Caco-2 (cell line): ENCODE measurements at regions not wholly inside any gene's neighbourhood (a gene's known extent, or its start where the extent isn't known, plus 50 kb on each side); places are given as distances from the start of the nearest gene placed in this dataset.

Source experiments
- BruUV-seq: library from RNA; stranded (reverse); fragments of 400-500 nt; replicated peaks from 2 replicates; lab custom pipeline; 2021; lab: Mats Ljungman, UMichigan
- CTCF ChIA-PET: fragments of 300-600 bp; sonication (Branson Sonifier 250); formaldehyde crosslinking; loops from one replicate; lab custom pipeline; 2022; ENCODE audit warnings: antibody characterized with exemption; lab: Charles Lee
- POLR2A ChIA-PET: fragments of 300-600 bp; sonication (Branson Sonifier 250); formaldehyde crosslinking; loops from one replicate; lab custom pipeline; 2022; ENCODE audit warnings: antibody characterized with exemption; lab: Charles Lee
- DNase-seq, 2 experiments: peaks; one replicate each; pipeline versions ENCODE4 v3.0.0 to v3.0.0-alpha.2; 2020 to 2022
- H3K27me3 ChIP-seq: replicated peaks from 2 replicates; pipeline ENCODE4 v1.6.0; 2011; ENCODE audit warnings: low read length; ENCODE audit not compliant: control insufficient read depth, insufficient read depth
- H3K36me3 ChIP-seq: 2 replicates; pipeline ENCODE4 v1.5.1; 2011; ENCODE audit warnings: low read length; ENCODE audit not compliant: control insufficient read depth, insufficient read depth
- H3K4me1 ChIP-seq: fragments of 250-450 bp; sonication (Bioruptor Pico); 2 replicates; pipeline ENCODE4 v1.5.1; 2020; ENCODE audit warnings: mild to moderate bottlenecking
- H3K4me3 ChIP-seq: 2 replicates; pipeline ENCODE4 v1.5.1; 2011; ENCODE audit warnings: low read depth, mild to moderate bottlenecking, control low read depth, low read length
- H3K9me3 ChIP-seq: fragments of 250-450 bp; sonication (Bioruptor Pico); 2 replicates; pipeline ENCODE4 v1.5.1; 2020; ENCODE audit warnings: mild to moderate bottlenecking, moderate library complexity
- H3K27ac Mint-ChIP-seq: one replicate; pipeline ENCODE4 v1.8.0; 2022; ENCODE audit warnings: mixed read lengths; ENCODE audit not compliant: unreplicated experiment
- H3K27me3 Mint-ChIP-seq: one replicate; pipeline ENCODE4 v1.8.0; 2022; ENCODE audit warnings: mixed read lengths; ENCODE audit not compliant: insufficient read depth, unreplicated experiment
- H3K36me3 Mint-ChIP-seq: one replicate; pipeline ENCODE4 v1.8.0; 2022; ENCODE audit warnings: mild to moderate bottlenecking, mixed read lengths; ENCODE audit not compliant: insufficient read depth, unreplicated experiment
- H3K4me1 Mint-ChIP-seq: one replicate; pipeline ENCODE4 v1.8.0; 2022; ENCODE audit warnings: low read depth, mixed read lengths; ENCODE audit not compliant: unreplicated experiment
- H3K4me3 Mint-ChIP-seq: one replicate; pipeline ENCODE4 v1.8.0; 2022; ENCODE audit warnings: mild to moderate bottlenecking, moderate library complexity, mixed read lengths; ENCODE audit not compliant: unreplicated experiment
- H3K9me3 Mint-ChIP-seq: one replicate; pipeline ENCODE4 v1.8.0; 2022; ENCODE audit warnings: mixed read lengths; ENCODE audit not compliant: unreplicated experiment
- CTCF ChIP-seq, 2 experiments: fragments of 200-600 bp in 1 of 2; IDR thresholded peaks; 1 replicate in 1 of 2; 2 replicates in 1 of 2; pipeline versions ENCODE4 v1.5.1 to v1.8.0; 2011 to 2022; ENCODE audit warnings: antibody characterized with exemption in 1 of 2, control low read depth in 1 of 2, inconsistent platforms in 1 of 2, low read depth in 1 of 2, low read length in 1 of 2, mild to moderate bottlenecking in 1 of 2, moderate library complexity in 1 of 2; ENCODE audit not compliant: insufficient read depth in 1 of 2, severe bottlenecking in 1 of 2, unreplicated experiment in 1 of 2
- intact Hi-C: fragments of 100-400 bp; cut with micrococcal nuclease; formaldehyde crosslinking; loops from one replicate; pipeline ENCODE4 v1.10.0; 2022; ENCODE audit not compliant: unreplicated experiment

- CTCF ChIA-PET = no interaction called here
- no peak overlapping the region for H3K27ac Mint-ChIP-seq
- 0 out of 2 replicates have a peak, but pooled peaks cover 12% of the 10 kb centered on the region for H3K4me1 ChIP-seq
Measured at GRCh38 chr12:115455268-115455681, 771.3 kb upstream of the TBX3 start.

GRCh38 chr12:115452751-115453281 is 768.8 kb upstream of the TBX3 start:
- H3K4me1 Mint-ChIP-seq = peaks cover 12% of the 10 kb centered on the region
- intact Hi-C loops = loop anchor here (5.0 to 10.0 kb wide), 2 partner anchors 788 to 1476 kb away; no protein-coding TSS in a partner anchor
- Histone ChIP-seq H3K4me3 (no peak overlapping the region), H3K36me3 (no peaks in the 10 kb centered on the region), H3K27me3 (no peaks in the 10 kb centered on the region), H3K9me3 (no peaks in the 10 kb centered on the region), H3K4me1 (0 out of 2 replicates have a peak, but pooled peaks cover 16% of the 10 kb centered on the region)
- BruUV-seq = no TSS peak
- no peaks in the 10 kb centered on the region for H3K27me3 Mint-ChIP-seq
- POLR2A ChIA-PET = no interaction called here
- no peak for DNase-seq
- CTCF ChIA-PET = no interaction called here
- no peaks in the 10 kb centered on the region for H3K9me3 Mint-ChIP-seq
- no peaks in the 10 kb centered on the region for H3K36me3 Mint-ChIP-seq
- H3K27ac Mint-ChIP-seq = no peak overlapping the region
- peak overlapping the region; percentile 69 for H3K4me3 Mint-ChIP-seq
- no peak for TF ChIP-seq CTCF (IDR thresholded peaks at IDR 0.05; ENCODE audit: insufficient read depth in 1 of 2, low read depth in 1 of 2, low read length in 1 of 2, severe bottlenecking in 1 of 2, unreplicated experiment in 1 of 2)

More at GRCh38 chr12:115455268-115455681, 771.3 kb upstream of the TBX3 start:
- H3K4me1 Mint-ChIP-seq = peaks cover 12% of the 10 kb centered on the region
- Histone ChIP-seq H3K9me3 (no peaks in the 10 kb centered on the region), H3K36me3 (no peaks in the 10 kb centered on the region), H3K27me3 (no peaks in the 10 kb centered on the region), H3K4me3 (no peak overlapping the region)
- BruUV-seq = no TSS peak
- intact Hi-C loops = loop anchor here (5.0 to 10.0 kb wide), 2 partner anchors 790 to 1207 kb away; no protein-coding TSS in a partner anchor
- no peaks in the 10 kb centered on the region for H3K36me3 Mint-ChIP-seq
- POLR2A ChIA-PET = no interaction called here
- TF ChIP-seq CTCF (IDR thresholded peaks at IDR 0.05; ENCODE audit: insufficient read depth in 1 of 2, low read depth in 1 of 2, low read length in 1 of 2, severe bottlenecking in 1 of 2, unreplicated experiment in 1 of 2) = no peak
- no peaks in the 10 kb centered on the region for H3K27me3 Mint-ChIP-seq
- no peaks in the 10 kb centered on the region for H3K9me3 Mint-ChIP-seq
- no peak overlapping the region for H3K4me3 Mint-ChIP-seq
- DNase-seq = no peak

- H3K4me3 ChIP-seq = peak overlapping the region; percentile 39
- H3K27me3 ChIP-seq = no peaks in the 10 kb centered on the region
- POLR2A ChIA-PET = no interaction called here
- peak overlapping the region; percentile 69 for H3K4me3 Mint-ChIP-seq
- H3K36me3 ChIP-seq = no peaks in the 10 kb centered on the region
- peak in 1 of 2 experiments; percentile 62 for DNase-seq
- peaks cover 5% of the 10 kb centered on the region for H3K4me1 Mint-ChIP-seq
- CTCF ChIA-PET = no interaction called here
- H3K36me3 Mint-ChIP-seq = no peaks in the 10 kb centered on the region
- H3K9me3 Mint-ChIP-seq = no peaks in the 10 kb centered on the region
- intact Hi-C loops = loop anchor here (2.0 to 10.0 kb wide), 3 partner anchors 29 to 1475 kb away; no protein-coding TSS in a partner anchor
- H3K27me3 Mint-ChIP-seq = no peaks in the 10 kb centered on the region
- H3K27ac Mint-ChIP-seq = no peak overlapping the region
- no TSS peak for BruUV-seq
- H3K9me3 ChIP-seq = no peaks in the 10 kb centered on the region
- H3K4me1 ChIP-seq = 0 out of 2 replicates have a peak, but pooled peaks cover 16% of the 10 kb centered on the region
- TF ChIP-seq CTCF (IDR thresholded peaks at IDR 0.05; ENCODE audit: insufficient read depth in 1 of 2, low read depth in 1 of 2, low read length in 1 of 2, severe bottlenecking in 1 of 2, unreplicated experiment in 1 of 2) = no peak
Measured at GRCh38 chr12:115451780-115452736, 768.1 kb upstream of the TBX3 start.
